GM12892 (cell line): ENCODE measurements at regions not wholly inside any gene's neighbourhood (a gene's known extent, or its start where the extent isn't known, plus 50 kb on each side); places are given as distances from the start of the nearest gene placed in this dataset.

Experiments used
- POLR2A ChIP-seq: IDR thresholded peaks from 2 replicates; pipeline ENCODE4 v1.6.1; 2011; ENCODE audit warnings: low read depth, low read length, control low read depth
- POLR2AphosphoS5 ChIP-seq: IDR thresholded peaks from 2 replicates; pipeline ENCODE4 v1.6.1; 2011; ENCODE audit warnings: low read depth, low read length, control low read depth
- TAF1 ChIP-seq: IDR thresholded peaks from 2 replicates; pipeline ENCODE4 v1.6.1; 2011; ENCODE audit warnings: low read depth, mild to moderate bottlenecking, control low read depth, low read length, borderline replicate concordance

- TF ChIP-seq POLR2A (no peak), POLR2AphosphoS5 (no peak), TAF1 (no peak)
Observed at GRCh38 chr13:40275155-40275554, 391.3 kb downstream of the FOXO1 start.
